Tibial nerve (tissue), 4 donors: ENCODE measurements at regions not wholly inside any gene's neighbourhood (a gene's known extent, or its start where the extent isn't known, plus 50 kb on each side); places are given as distances from the start of the nearest gene placed in this dataset.

ENCODE experiments used
- DNase-seq, 2 donors: peaks; one replicate each; pipeline ENCODE4 v3.0.0-alpha.2; 2019; ENCODE audit warnings: low spot score in 2 of 2
- H3K27ac ChIP-seq, 4 donors: fragments of 200-600 bp; sonication (generic) in 3 of 4; one replicate each; pipeline ENCODE4 v1.5.1; 2017 to 2019; ENCODE audit warnings: mild to moderate bottlenecking in 1 of 4
- H3K27me3 ChIP-seq, 2 donors: fragments of 200-600 bp; sonication (generic) in 1 of 2; one replicate each; pipeline versions ENCODE4 v1.5.1 to v1.6.0; 2017 to 2019
- H3K36me3 ChIP-seq, 3 donors: fragments of 200-600 bp; sonication (generic); one replicate each; pipeline ENCODE4 v1.5.1; 2018 to 2019
- H3K4me1 ChIP-seq, 4 donors: fragments of 200-600 bp; sonication (generic) in 3 of 4; one replicate each; pipeline ENCODE4 v1.5.1; 2017 to 2019
- H3K4me3 ChIP-seq, 4 donors: fragments of 200-600 bp; sonication (generic) in 3 of 4; one replicate each; pipeline ENCODE4 v1.5.1; 2017 to 2019; ENCODE audit warnings: mild to moderate bottlenecking in 1 of 4, moderate library complexity in 1 of 4
- H3K9me3 ChIP-seq, 4 donors: fragments of 200-600 bp; sonication (generic) in 3 of 4; one replicate each; pipeline ENCODE4 v1.5.1; 2017 to 2019
- EP300 ChIP-seq, 2 donors: sonication (generic); formaldehyde crosslinking; IDR thresholded peaks; one replicate each; pipeline ENCODE4 v1.6.1; 2017; ENCODE audit warnings: antibody characterized with exemption in 2 of 2, mild to moderate bottlenecking in 1 of 2
- POLR2A ChIP-seq, 2 donors: fragments of 450-650 bp; IDR thresholded peaks; one replicate each; pipeline ENCODE4 v1.6.1; 2017; ENCODE audit warnings: antibody characterized with exemption in 2 of 2, mild to moderate bottlenecking in 2 of 2, moderate library complexity in 2 of 2
- WGBS, 2 donors: methylation state at CpG; one replicate each; pipeline ENCODE4 v1.1.5; 2018; 5-methylcytosine and 5-hydroxymethylcytosine counted together
- TF ChIP-seq, protein P1 (sequence below), 5 experiments: fragments of 200-600 bp in 3 of 5; fragments of 450-650 bp in 2 of 5; sonication (generic) in 3 of 5; IDR thresholded peaks; one replicate each; pipeline ENCODE4 v1.5.1; 2016 to 2019; ENCODE audit warnings: antibody characterized with exemption in 5 of 5, mild to moderate bottlenecking in 3 of 5, moderate library complexity in 2 of 5

DNA sequence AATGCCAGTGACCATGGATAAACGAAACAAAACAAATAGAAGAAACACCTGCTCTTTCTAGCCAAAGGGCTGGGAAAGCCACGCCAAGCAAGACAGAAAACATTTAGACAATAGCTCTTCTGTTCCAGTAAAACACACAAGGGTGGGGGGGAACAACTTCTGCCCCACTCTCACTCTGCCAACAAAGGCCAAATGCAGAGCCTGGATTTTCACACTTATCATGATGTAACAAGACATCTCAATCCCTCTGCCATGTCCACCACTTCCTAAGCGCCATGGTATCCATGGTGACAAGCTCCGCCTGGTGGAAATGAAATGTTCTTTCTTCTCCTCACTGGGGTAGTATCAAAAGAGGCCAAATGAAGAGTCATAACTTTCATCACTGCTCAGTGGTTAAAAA, 60.6 kb downstream of the DRD1 start:
- TF ChIP-seq, protein P1, sequence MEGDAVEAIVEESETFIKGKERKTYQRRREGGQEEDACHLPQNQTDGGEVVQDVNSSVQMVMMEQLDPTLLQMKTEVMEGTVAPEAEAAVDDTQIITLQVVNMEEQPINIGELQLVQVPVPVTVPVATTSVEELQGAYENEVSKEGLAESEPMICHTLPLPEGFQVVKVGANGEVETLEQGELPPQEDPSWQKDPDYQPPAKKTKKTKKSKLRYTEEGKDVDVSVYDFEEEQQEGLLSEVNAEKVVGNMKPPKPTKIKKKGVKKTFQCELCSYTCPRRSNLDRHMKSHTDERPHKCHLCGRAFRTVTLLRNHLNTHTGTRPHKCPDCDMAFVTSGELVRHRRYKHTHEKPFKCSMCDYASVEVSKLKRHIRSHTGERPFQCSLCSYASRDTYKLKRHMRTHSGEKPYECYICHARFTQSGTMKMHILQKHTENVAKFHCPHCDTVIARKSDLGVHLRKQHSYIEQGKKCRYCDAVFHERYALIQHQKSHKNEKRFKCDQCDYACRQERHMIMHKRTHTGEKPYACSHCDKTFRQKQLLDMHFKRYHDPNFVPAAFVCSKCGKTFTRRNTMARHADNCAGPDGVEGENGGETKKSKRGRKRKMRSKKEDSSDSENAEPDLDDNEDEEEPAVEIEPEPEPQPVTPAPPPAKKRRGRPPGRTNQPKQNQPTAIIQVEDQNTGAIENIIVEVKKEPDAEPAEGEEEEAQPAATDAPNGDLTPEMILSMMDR (IDR thresholded peaks at IDR 0.05) = no peak
- no peak for TF ChIP-seq POLR2A (IDR thresholded peaks at IDR 0.05)
- TF ChIP-seq EP300 (IDR thresholded peaks at IDR 0.05) = no peak
- WGBS, 2 donors = 44 to 49% methylated on average over 4 of the region's 4 CpGs

DNA sequence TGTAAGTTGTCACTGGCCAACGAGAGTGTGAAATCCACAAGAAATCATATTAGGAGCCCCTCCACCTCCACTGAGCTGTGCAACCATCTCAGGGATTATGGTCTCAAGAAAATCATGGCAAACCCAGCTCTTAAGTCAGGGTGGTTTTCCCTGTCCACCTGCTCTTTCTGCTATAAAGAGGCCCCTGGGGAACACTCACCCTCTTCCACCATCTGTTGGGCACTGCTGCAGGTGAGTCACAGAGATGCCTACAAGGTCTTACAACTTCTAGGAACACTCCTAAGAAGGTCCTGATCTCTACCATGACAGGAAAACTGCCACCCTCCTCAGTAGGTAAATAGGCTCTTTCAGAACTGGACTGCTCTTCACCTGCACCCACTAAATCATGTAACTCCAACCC, 61.8 kb downstream of the DRD1 start:
- WGBS, 2 donors = 61 to 72% methylated on average over 1 of the region's 1 CpG
- Histone ChIP-seq H3K27ac (no peak overlapping the region), H3K27me3 (no peaks in the 10 kb centered on the region), H3K36me3 (no peaks in the 10 kb centered on the region), H3K4me3 (no peak overlapping the region), H3K9me3 (peaks cover 0 to 3% (median 0%) of the 10 kb centered on the region in 4 donors), H3K4me1 (no peaks in the 10 kb centered on the region)
- TF ChIP-seq EP300 (IDR thresholded peaks at IDR 0.05) (no peak), POLR2A (IDR thresholded peaks at IDR 0.05) (no peak)
- TF ChIP-seq, protein P1 (IDR thresholded peaks at IDR 0.05) = no peak
- no peak for DNase-seq

More for the DNA sequence above, 60.6 kb downstream of the DRD1 start:
- DNase-seq = no peak
- Histone ChIP-seq H3K36me3 (no peaks in the 10 kb centered on the region), H3K27me3 (no peaks in the 10 kb centered on the region), H3K4me1 (no peaks in the 10 kb centered on the region), H3K27ac (no peak overlapping the region), H3K4me3 (no peak overlapping the region), H3K9me3 (peaks cover 0 to 3% (median 0%) of the 10 kb centered on the region in 4 donors)

DNA sequence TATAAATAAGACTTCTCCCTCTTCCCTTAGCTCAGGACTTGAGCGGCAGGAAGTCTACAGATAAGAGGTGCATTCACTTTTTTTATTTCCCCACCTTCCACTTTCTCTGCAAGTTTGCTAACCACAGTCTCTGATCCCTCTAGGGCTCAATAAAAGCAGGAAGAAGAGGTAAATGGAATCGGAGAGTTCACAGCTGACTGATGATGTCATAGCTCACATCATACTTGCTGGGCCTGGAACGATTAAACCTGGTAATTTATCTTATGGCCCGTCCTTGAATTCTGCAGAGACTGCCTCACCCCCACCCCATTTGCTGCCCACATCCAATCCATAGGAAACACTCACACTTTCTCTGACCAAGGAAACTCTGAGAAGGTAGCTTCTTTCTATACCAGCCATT, 62.9 kb downstream of the DRD1 start:
- H3K27me3 ChIP-seq = no peaks in the 10 kb centered on the region
- H3K4me1 ChIP-seq = no peaks in the 10 kb centered on the region
- H3K9me3 ChIP-seq = peaks cover 0 to 3% (median 0%) of the 10 kb centered on the region in 4 donors
- DNase-seq = no peak
- no peak overlapping the region for H3K27ac ChIP-seq
- H3K36me3 ChIP-seq = no peaks in the 10 kb centered on the region
- TF ChIP-seq, protein P1 (IDR thresholded peaks at IDR 0.05) = no peak
- no peak for TF ChIP-seq POLR2A (IDR thresholded peaks at IDR 0.05)
- TF ChIP-seq EP300 (IDR thresholded peaks at IDR 0.05) = no peak
- no peak overlapping the region for H3K4me3 ChIP-seq
- WGBS, 2 donors = 60 to 65% methylated on average over 4 of the region's 4 CpGs

DNA sequence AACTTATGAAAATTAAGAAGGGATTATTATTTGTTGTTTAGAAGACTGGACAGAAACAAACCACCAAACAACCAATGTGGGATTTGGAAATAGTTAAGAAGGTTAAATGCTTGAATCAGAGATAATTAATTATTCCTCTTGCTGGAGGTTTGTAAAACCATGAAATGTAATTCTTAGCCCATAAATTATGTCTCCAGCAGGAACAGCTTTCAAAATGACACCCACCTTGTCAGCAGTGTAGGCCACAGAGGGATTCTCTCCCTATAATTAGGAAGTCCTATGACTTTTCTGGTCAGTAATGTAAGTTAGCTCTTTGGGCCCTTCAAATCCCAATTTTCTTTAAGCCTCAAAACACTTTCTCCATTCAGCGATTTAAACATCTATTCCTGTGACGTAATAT, 63.3 kb downstream of the DRD1 start:
- Histone ChIP-seq H3K27me3 (no peaks in the 10 kb centered on the region), H3K27ac (no peak overlapping the region), H3K36me3 (no peaks in the 10 kb centered on the region), H3K4me3 (no peak overlapping the region), H3K9me3 (peaks cover 0 to 3% (median 0%) of the 10 kb centered on the region in 4 donors), H3K4me1 (no peaks in the 10 kb centered on the region)
- 84 to 87% methylated on average over 2 of the region's 2 CpGs for WGBS, 2 donors
- DNase-seq = no peak
- no peak for TF ChIP-seq EP300 (IDR thresholded peaks at IDR 0.05)
- TF ChIP-seq, protein P1 (IDR thresholded peaks at IDR 0.05) = no peak
- no peak for TF ChIP-seq POLR2A (IDR thresholded peaks at IDR 0.05)

DNA sequence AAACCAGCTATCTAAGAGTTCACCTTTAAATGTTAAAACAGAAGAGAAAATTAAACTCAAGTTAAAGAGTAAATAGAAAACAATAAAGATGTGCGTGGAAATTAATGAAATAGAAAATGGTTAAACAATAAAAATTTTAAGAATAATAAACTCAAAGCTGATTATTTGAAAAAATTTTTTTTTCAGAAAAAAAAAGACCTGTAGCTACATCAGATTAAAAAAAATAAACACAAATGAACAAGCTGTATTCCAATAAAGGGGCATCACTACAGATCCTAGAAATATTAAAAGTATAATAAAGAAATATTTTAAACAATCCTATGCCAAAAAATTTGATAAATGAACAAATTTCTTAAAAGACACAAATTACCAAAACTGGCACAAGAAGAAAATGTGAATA, 64.1 kb downstream of the DRD1 start:
- no peak for DNase-seq
- TF ChIP-seq EP300 (IDR thresholded peaks at IDR 0.05) (no peak), POLR2A (IDR thresholded peaks at IDR 0.05) (no peak)
- TF ChIP-seq, protein P1 (IDR thresholded peaks at IDR 0.05) = no peak
- no peaks in the 10 kb centered on the region for H3K36me3 ChIP-seq
- WGBS, 2 donors = 0% methylated on average over 1 of the region's 1 CpG
- no peaks in the 10 kb centered on the region for H3K27me3 ChIP-seq
- no peaks in the 10 kb centered on the region for H3K4me1 ChIP-seq
- no peak overlapping the region for H3K27ac ChIP-seq
- peaks cover 0 to 3% (median 0%) of the 10 kb centered on the region in 4 donors for H3K9me3 ChIP-seq
- H3K4me3 ChIP-seq = no peak overlapping the region
